Spleen (tissue), 11 donors: ENCODE measurements at regions not wholly inside any gene's neighbourhood (a gene's known extent, or its start where the extent isn't known, plus 50 kb on each side); places are given as distances from the start of the nearest gene placed in this dataset.

Experiments
- DNase-seq: peaks from one replicate; pipeline ENCODE4 v3.0.0-alpha.2; 2020
- H3K27ac ChIP-seq, 8 donors: fragments of 200-600 bp; sonication (generic) in 7 of 8; 1 replicate in 4 of 8; 2 replicates in 4 of 8; pipeline versions ENCODE4 v1.5.0 to v1.8.0; 2016 to 2021; ENCODE audit warnings: inconsistent platforms in 4 of 8, mild to moderate bottlenecking in 4 of 8, moderate library complexity in 1 of 8
- H3K27me3 ChIP-seq, 7 donors: fragments of 200-600 bp; sonication (generic) in 6 of 7; replicated peaks in 1 of 7; 1 replicate in 4 of 7; 2 replicates in 3 of 7; pipeline versions ENCODE4 v1.5.0 to v1.8.0; 2016 to 2021; ENCODE audit warnings: inconsistent platforms in 3 of 7, mild to moderate bottlenecking in 1 of 7
- H3K36me3 ChIP-seq, 6 donors: fragments of 200-600 bp; sonication (generic) in 5 of 6; 1 replicate in 4 of 6; 2 replicates in 2 of 6; pipeline versions ENCODE4 v1.5.0 to v1.8.0; 2016 to 2021; ENCODE audit warnings: inconsistent platforms in 2 of 6
- H3K4me1 ChIP-seq, 6 donors: fragments of 200-600 bp; sonication (generic) in 5 of 6; 1 replicate in 3 of 6; 2 replicates in 3 of 6; pipeline versions ENCODE4 v1.5.0 to v1.8.0; 2016 to 2021; ENCODE audit warnings: inconsistent platforms in 3 of 6
- H3K4me3 ChIP-seq, 8 donors: fragments of 200-600 bp; sonication (generic) in 7 of 8; 1 replicate in 4 of 8; 2 replicates in 4 of 8; pipeline versions ENCODE4 v1.5.0 to v1.8.0; 2016 to 2021; ENCODE audit warnings: inconsistent platforms in 4 of 8, mild to moderate bottlenecking in 4 of 8, moderate library complexity in 2 of 8
- H3K9me3 ChIP-seq, 8 donors: fragments of 200-600 bp; sonication (generic) in 7 of 8; 1 replicate in 4 of 8; 2 replicates in 4 of 8; pipeline versions ENCODE4 v1.5.0 to v1.8.0; 2016 to 2021; ENCODE audit warnings: inconsistent platforms in 4 of 8
- CTCF ChIP-seq, 11 experiments: fragments of 200-600 bp in 7 of 11; fragments of 450-650 bp in 4 of 11; sonication (generic) in 4 of 11; IDR thresholded peaks in 8 of 11; conservative IDR thresholded peaks in 3 of 11; 1 replicate in 7 of 11; 2 replicates in 4 of 11; pipeline versions ENCODE4 v1.4.0 to v1.8.0; 2016 to 2021; ENCODE audit warnings: antibody characterized with exemption in 11 of 11, inconsistent platforms in 4 of 11, mild to moderate bottlenecking in 1 of 11
- POLR2A ChIP-seq, 3 donors: fragments of 450-650 bp; IDR thresholded peaks; one replicate each; pipeline ENCODE4 v1.5.1; 2017; ENCODE audit warnings: antibody characterized with exemption in 3 of 3, mild to moderate bottlenecking in 1 of 3
- POLR2AphosphoS5 ChIP-seq, 3 donors: sonication (generic); formaldehyde crosslinking; IDR thresholded peaks; one replicate each; pipeline ENCODE4 v1.5.1; 2017; ENCODE audit warnings: antibody characterized with exemption in 3 of 3
- WGBS, 5 donors: extraction: QIAGEN DNeasy Blood & Tissue Kit in 3 of 5; methylation state at CpG; one replicate each; pipeline versions ENCODE4 v1.1.5 to v1.1.7; 2013 to 2018; 5-methylcytosine and 5-hydroxymethylcytosine counted together
- intact Hi-C: fragments of 100-400 bp; cut with DNase I; formaldehyde crosslinking; loops from one replicate; pipeline ENCODE4 v1.15.0; 2023; ENCODE audit warnings: low total_unique reads
- donor health status: healthy with polysubstance abuse.
- donor health status: DM: no; HTN: no; CAD: no; lungs with moderate emphysema.
- donor health status: DM: no; HTN: no; CAD: no.
- donor health status: Bipolar disorder and iron deficiency.
- donor health status: healthy.
- donor health status: DM: no; HTN: no; CAD: no.
- donor health status: DM: yes; HTN: yes; CAD: no.

DNA sequence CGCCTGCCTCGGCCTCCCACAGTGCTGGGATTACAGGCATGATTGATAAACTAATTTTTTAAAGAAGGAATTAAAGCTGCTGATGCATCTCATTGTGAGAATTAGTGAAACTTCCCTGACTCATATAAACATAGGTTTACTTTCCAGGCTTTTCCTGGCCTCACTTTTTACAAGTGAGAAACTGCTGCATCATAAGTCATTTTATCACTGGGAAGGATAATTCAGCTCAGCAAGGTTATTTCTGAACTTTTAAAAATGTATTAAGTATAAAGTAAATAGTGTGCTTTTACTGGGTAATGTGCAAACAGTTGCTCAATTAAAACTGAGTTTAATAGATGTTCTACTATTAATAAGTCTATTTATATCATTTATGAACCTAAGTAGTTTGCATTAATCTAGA is 1130.3 kb upstream of the CDH2 start:
- TF ChIP-seq CTCF (IDR thresholded peaks at IDR 0.05 in 8 of 11, conservative IDR thresholded peaks at IDR 0.05 in 3 of 11) (no peak), POLR2AphosphoS5 (IDR thresholded peaks at IDR 0.05) (no peak), POLR2A (IDR thresholded peaks at IDR 0.05) (no peak)
- 79 to 100% (median 87%) methylated on average over 2 of the region's 2 CpGs for WGBS, 5 donors
- H3K4me1 ChIP-seq: no peaks in the 10 kb centered on the region
- H3K27ac ChIP-seq: no peak overlapping the region
- H3K27me3 ChIP-seq: no peaks in the 10 kb centered on the region
- DNase-seq: no peak
- no peaks in the 10 kb centered on the region for H3K36me3 ChIP-seq
- H3K4me3 ChIP-seq: no peak overlapping the region
- intact Hi-C loops: no loop called here
- peaks cover 0 to 3% (median 0%) of the 10 kb centered on the region in 8 donors for H3K9me3 ChIP-seq

DNA sequence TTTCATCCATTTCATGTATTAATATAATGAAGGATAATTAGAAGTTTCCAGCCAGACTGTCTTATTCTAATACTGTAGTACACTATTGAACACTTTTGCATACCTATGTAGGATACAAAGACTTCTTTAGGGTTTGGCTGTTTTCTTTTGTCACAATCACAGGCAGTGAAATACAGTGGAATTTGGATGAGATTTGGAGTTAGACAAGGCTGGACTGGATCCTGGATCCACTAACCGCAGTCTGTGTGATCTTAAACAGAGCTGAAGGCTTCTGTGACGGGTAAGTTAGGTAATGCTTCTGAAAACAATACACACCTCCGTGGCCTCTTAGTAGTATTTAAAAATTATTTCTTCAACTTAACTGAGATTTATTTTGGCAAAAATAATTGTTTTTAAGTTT is 1128.6 kb upstream of the CDH2 start:
- no peaks in the 10 kb centered on the region for H3K4me1 ChIP-seq
- H3K27ac ChIP-seq: no peak overlapping the region
- DNase-seq: no peak
- TF ChIP-seq CTCF (IDR thresholded peaks at IDR 0.05 in 8 of 11, conservative IDR thresholded peaks at IDR 0.05 in 3 of 11) (no peak), POLR2AphosphoS5 (IDR thresholded peaks at IDR 0.05) (no peak), POLR2A (IDR thresholded peaks at IDR 0.05) (no peak)
- no peaks in the 10 kb centered on the region for H3K27me3 ChIP-seq
- H3K9me3 ChIP-seq: peaks cover 0 to 3% (median 0%) of the 10 kb centered on the region in 8 donors
- H3K36me3 ChIP-seq: no peaks in the 10 kb centered on the region
- H3K4me3 ChIP-seq: no peak overlapping the region
- WGBS, 5 donors: 82 to 93% (median 90%) methylated on average over 3 of the region's 3 CpGs
- intact Hi-C loops: no loop called here

DNA sequence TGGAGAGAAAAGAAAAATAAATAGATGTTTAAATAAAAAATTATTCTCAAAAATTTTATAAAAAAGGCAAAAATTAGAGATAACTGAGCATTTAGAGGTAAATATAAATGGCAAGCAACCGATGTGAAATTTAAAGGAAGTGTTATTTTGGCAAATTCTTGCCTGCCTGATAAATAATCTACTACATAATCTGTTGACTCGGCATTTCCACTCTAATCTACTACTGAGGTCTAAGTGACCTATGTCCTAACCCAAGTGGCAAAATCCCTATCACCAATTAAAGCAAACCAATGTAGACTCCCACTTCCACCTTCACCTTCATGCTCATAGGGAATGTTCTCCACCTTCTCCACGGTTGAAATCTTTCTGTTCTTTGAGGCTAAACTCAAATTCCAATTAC is 1124.1 kb upstream of the CDH2 start:
- no peak for DNase-seq
- H3K4me1 ChIP-seq: no peaks in the 10 kb centered on the region
- WGBS, 5 donors: 72 to 86% (median 74%) methylated on average over 3 of the region's 3 CpGs
- no peak overlapping the region for H3K4me3 ChIP-seq
- H3K9me3 ChIP-seq: peaks cover 0 to 15% (median 0%) of the 10 kb centered on the region in 8 donors
- no peaks in the 10 kb centered on the region for H3K36me3 ChIP-seq
- H3K27ac ChIP-seq: no peak overlapping the region
- TF ChIP-seq CTCF (IDR thresholded peaks at IDR 0.05 in 8 of 11, conservative IDR thresholded peaks at IDR 0.05 in 3 of 11): no peak
- no peaks in the 10 kb centered on the region for H3K27me3 ChIP-seq
- intact Hi-C loops: no loop called here

DNA sequence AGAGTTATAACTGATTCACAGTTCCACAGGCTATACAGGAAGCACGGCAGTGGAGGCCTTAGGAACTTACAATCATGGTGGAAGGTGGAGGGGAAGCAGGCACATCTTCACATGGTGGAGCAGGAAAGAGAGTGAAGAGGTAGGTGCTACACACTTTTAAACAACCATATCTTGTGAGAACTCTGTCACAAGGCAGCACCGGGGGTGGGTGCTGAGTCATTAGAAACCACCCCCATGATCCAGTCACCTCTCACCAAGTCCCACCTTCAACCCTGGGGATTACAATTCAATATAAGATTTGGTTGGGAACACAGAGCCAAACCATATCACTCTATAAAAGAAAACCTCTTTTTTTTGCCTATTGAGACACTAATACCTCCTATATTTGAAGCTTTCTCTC is 1108.5 kb upstream of the CDH2 start:
- WGBS, 5 donors: 65 to 87% (median 83%) methylated on average over 2 of the region's 2 CpGs
- Histone ChIP-seq H3K36me3 (no peaks in the 10 kb centered on the region), H3K27ac (no peak overlapping the region), H3K4me1 (no peaks in the 10 kb centered on the region), H3K27me3 (no peaks in the 10 kb centered on the region), H3K4me3 (no peak overlapping the region), H3K9me3 (peaks cover 0 to 24% (median 0%) of the 10 kb centered on the region in 8 donors)
- TF ChIP-seq CTCF (IDR thresholded peaks at IDR 0.05 in 8 of 11, conservative IDR thresholded peaks at IDR 0.05 in 3 of 11) (no peak), POLR2A (IDR thresholded peaks at IDR 0.05) (no peak), POLR2AphosphoS5 (IDR thresholded peaks at IDR 0.05) (no peak)
- no peak for DNase-seq
- intact Hi-C loops: no loop called here
